ENCODE measurements at regions not wholly inside any gene's neighbourhood (a gene's known extent, or its start where the extent isn't known, plus 50 kb on each side); places are given as distances from the start of the nearest gene placed in this dataset.
A peak's percentile ranks its signal among the peaks of the same experiment; 100 is the strongest.

- H3K9me3 ChIP-seq, result peaks cover 0 to 3% (median 0%) of the 10 kb centered on the region in 4 donors
- no peaks in the 10 kb centered on the region for H3K27me3 ChIP-seq
- no peak overlapping the region for H3K4me3 ChIP-seq
- no peak for DNase-seq
- peak overlapping the region in 1 of 4 donors; percentile 47 for H3K27ac ChIP-seq
- H3K36me3 ChIP-seq, result no peaks in the 10 kb centered on the region
- TF ChIP-seq POLR2A (IDR thresholded peaks at IDR 0.05), result no peak
- no peak for TF ChIP-seq POLR2AphosphoS5 (IDR thresholded peaks at IDR 0.05)
- no peak for TF ChIP-seq CTCF (IDR thresholded peaks at IDR 0.05)
- no peak for TF ChIP-seq EP300 (IDR thresholded peaks at IDR 0.05)
- intact Hi-C loops (cut with DNase I), result no loop called here
- H3K4me1 ChIP-seq, result no peaks in the 10 kb centered on the region
- 65 to 79% methylated on average over 2 of the region's 2 CpGs for WGBS, 2 donors
Measured at GRCh38 chr3:21876782-21877181, 125.8 kb upstream of the ZNF385D start.

DNA sequence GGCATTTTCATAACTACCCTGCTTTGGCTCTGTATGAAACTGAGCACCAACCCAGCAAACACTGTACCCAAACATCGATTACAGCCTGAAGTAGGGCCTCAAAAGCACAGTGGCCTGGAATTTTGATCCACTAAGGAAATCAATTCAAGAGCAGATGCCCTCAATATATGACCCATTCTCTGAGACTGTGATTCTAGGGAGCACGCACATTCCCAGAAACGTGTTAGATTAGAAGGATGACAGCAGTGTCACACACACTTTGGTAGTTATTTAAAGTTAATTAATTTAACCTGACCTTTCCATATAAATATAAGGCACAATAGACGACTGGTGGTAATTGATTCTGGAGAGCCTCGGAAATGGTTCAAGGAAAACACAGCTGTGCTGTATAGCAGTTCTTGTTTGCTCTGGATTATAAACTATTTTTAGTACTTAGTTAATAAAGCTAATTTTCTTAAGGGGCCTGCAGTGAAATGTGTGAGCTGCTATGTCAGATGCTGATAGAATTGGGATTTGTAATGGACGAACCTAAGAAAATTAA, 126.3 kb upstream of the ZNF385D start:
- no peaks in the 10 kb centered on the region for H3K36me3 ChIP-seq
- H3K9me3 ChIP-seq, result peaks cover 0 to 3% (median 0%) of the 10 kb centered on the region in 4 donors
- no peak for TF ChIP-seq EP300 (IDR thresholded peaks at IDR 0.05)
- no peak for TF ChIP-seq CTCF (IDR thresholded peaks at IDR 0.05)
- TF ChIP-seq POLR2A (IDR thresholded peaks at IDR 0.05), result no peak
- no peak for TF ChIP-seq POLR2AphosphoS5 (IDR thresholded peaks at IDR 0.05)
- no peaks in the 10 kb centered on the region for H3K4me1 ChIP-seq
- H3K27ac ChIP-seq, result peak overlapping the region in 1 of 4 donors; percentile 47
- no peaks in the 10 kb centered on the region for H3K27me3 ChIP-seq
- 74 to 79% methylated on average over 6 of the region's 6 CpGs for WGBS, 2 donors
- intact Hi-C loops (cut with DNase I), result no loop called here
- DNase-seq, result no peak
- H3K4me3 ChIP-seq, result no peak overlapping the region

- H3K27me3 ChIP-seq, result no peaks in the 10 kb centered on the region
- DNase-seq, result no peak
- intact Hi-C loops (cut with DNase I), result no loop called here
- 60 to 77% methylated on average over 7 of the region's 7 CpGs for WGBS, 2 donors
- no peaks in the 10 kb centered on the region for H3K9me3 ChIP-seq
- H3K4me3 ChIP-seq, result no peak overlapping the region
- H3K4me1 ChIP-seq, result no peaks in the 10 kb centered on the region
- no peak for TF ChIP-seq POLR2A (IDR thresholded peaks at IDR 0.05)
- no peak for TF ChIP-seq EP300 (IDR thresholded peaks at IDR 0.05)
- TF ChIP-seq POLR2AphosphoS5 (IDR thresholded peaks at IDR 0.05), result no peak
- no peak for TF ChIP-seq CTCF (IDR thresholded peaks at IDR 0.05)
- no peak overlapping the region for H3K27ac ChIP-seq
- H3K36me3 ChIP-seq, result no peaks in the 10 kb centered on the region
Measured at GRCh38 chr3:21879184-21879886, 128.3 kb upstream of the ZNF385D start.

DNA sequence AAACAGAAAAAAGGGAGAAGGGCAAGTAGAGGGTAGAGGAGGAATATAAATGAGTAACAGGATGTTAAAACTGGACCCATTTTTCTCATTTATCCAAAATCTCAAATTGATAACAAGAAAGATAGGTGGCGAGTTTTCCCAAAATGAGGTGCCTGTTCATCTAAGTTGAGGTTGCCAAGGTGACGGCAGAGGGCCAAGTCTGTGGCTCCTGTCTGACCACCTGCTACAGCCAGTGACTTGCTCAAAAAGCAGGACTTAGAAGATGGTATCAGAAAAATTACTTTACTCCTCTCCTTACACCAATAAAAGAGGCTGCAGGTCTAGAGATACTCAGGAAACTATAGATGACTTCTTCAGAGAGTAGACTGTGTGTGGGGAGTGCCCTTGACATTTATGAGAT, 137.6 kb upstream of the ZNF385D start:
- no peaks in the 10 kb centered on the region for H3K36me3 ChIP-seq
- intact Hi-C loops (cut with DNase I), result no loop called here
- no peaks in the 10 kb centered on the region for H3K9me3 ChIP-seq
- no peak overlapping the region for H3K27ac ChIP-seq
- DNase-seq, result no peak
- peaks cover 0 to 6% (median 0%) of the 10 kb centered on the region in 4 donors for H3K4me1 ChIP-seq
- 92 to 95% methylated on average over 2 of the region's 2 CpGs for WGBS, 2 donors
- TF ChIP-seq POLR2AphosphoS5 (IDR thresholded peaks at IDR 0.05), result no peak
- TF ChIP-seq EP300 (IDR thresholded peaks at IDR 0.05), result no peak
- TF ChIP-seq CTCF (IDR thresholded peaks at IDR 0.05), result no peak
- no peak for TF ChIP-seq POLR2A (IDR thresholded peaks at IDR 0.05)
- H3K27me3 ChIP-seq, result no peaks in the 10 kb centered on the region
- no peak overlapping the region for H3K4me3 ChIP-seq
